8988T (cell line): ENCODE measurements at regions not wholly inside any gene's neighbourhood (a gene's known extent, or its start where the extent isn't known, plus 50 kb on each side); places are given as distances from the start of the nearest gene placed in this dataset.

Experiments used
- DNase-seq: peaks from one replicate; pipeline ENCODE4 v3.0.0; 2011

DNA sequence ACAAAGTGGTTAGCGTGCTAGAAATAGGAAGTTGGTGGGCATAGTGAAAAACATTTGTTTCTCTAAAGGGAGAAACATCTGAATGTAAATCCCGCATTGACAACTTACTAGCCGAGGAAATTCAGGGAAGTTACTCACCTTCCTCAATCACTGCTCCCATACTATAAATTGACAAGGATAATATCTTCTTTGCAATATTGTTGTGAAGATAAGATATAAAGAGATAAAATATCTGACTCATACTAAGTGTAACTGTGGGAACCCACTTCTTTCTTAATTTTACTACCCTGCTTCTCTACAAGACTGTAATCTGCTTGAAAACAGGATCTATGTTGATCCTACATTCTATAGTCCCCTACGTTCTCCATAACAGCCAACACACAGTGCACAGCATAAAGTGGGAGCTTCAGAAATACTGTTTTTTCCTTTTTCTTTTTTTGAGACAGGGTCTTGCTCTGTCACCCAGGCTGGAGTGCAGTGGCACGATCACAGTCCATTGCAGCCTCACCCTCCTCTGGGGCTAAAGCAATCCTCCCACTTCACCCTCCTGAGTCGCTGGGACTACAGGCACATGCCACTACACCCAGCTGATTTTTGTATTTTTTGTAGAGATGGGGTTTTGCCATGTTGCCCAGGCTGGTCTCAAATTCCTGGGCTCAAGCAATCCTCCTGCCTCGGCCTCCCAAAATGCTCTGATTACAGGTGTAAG is 57.4 kb upstream of the C1orf21 start:
- no peak for DNase-seq

- no peak for DNase-seq
Measured at GRCh38 chr1:184329962-184330868, 56.6 kb upstream of the C1orf21 start.

DNA sequence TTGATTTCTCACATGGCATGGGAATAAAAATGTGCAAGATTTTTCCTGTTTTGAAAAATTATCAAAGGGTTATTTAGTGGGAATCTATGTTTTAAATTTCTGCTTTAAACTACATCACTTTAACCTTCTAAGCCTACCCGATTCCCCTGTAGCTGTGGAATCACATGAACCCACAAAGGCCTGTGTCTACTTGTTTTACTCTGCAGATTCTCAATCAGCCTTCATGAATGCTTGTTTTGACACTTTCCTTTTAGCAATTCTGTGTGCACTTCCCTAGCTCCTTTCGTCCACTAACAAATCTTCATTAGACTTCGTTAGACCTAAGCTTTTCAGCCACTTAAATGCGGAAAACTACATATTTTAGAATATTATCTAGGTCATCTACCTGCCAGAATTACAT is 56.0 kb upstream of the C1orf21 start:
- DNase-seq = no peak
